ENCODE measurements at regions not wholly inside any gene's neighbourhood (a gene's known extent, or its start where the extent isn't known, plus 50 kb on each side); places are given as distances from the start of the nearest gene placed in this dataset.

DNA sequence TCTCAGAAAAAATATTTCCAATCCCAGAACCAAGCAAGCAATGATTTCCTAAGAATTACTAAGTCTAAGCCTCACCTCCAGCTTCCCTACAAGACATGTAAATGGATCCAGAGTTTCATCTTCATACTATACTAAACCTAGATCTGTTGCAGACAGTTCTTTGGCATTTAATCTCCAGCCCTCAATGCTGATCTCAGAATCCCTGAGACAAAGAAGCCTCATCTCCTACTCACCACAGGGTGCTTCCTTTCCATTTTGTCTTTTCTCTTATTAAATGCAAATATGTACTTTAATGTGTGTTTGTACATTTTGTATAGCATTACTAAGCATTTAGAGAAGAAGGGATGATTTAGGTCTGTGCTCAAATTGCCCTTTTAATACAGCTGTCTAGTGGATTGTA is 954.9 kb downstream of the TDRD15 start:
- TF ChIP-seq, protein P1, sequence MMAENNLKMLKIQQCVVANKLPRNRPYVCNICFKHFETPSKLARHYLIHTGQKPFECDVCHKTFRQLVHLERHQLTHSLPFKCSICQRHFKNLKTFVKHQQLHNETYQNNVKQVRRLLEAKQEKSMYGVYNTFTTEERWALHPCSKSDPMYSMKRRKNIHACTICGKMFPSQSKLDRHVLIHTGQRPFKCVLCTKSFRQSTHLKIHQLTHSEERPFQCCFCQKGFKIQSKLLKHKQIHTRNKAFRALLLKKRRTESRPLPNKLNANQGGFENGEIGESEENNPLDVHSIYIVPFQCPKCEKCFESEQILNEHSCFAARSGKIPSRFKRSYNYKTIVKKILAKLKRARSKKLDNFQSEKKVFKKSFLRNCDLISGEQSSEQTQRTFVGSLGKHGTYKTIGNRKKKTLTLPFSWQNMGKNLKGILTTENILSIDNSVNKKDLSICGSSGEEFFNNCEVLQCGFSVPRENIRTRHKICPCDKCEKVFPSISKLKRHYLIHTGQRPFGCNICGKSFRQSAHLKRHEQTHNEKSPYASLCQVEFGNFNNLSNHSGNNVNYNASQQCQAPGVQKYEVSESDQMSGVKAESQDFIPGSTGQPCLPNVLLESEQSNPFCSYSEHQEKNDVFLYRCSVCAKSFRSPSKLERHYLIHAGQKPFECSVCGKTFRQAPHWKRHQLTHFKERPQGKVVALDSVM (CRISPR knock-in tag; IDR thresholded peaks at IDR 0.05): no peak
- no peak for TF ChIP-seq RXRA (CRISPR knock-in tag; IDR thresholded peaks at IDR 0.05)
- TF ChIP-seq CTCF (CRISPR knock-in tag; IDR thresholded peaks at IDR 0.05): no peak
- TF ChIP-seq PRPF4 (IDR thresholded peaks at IDR 0.05; ENCODE audit: low read depth, low read length, poor library complexity, severe bottlenecking): no peak
- TF ChIP-seq TOE1 (CRISPR knock-in tag; IDR thresholded peaks at IDR 0.05): no peak
- TF ChIP-seq, protein P2, sequence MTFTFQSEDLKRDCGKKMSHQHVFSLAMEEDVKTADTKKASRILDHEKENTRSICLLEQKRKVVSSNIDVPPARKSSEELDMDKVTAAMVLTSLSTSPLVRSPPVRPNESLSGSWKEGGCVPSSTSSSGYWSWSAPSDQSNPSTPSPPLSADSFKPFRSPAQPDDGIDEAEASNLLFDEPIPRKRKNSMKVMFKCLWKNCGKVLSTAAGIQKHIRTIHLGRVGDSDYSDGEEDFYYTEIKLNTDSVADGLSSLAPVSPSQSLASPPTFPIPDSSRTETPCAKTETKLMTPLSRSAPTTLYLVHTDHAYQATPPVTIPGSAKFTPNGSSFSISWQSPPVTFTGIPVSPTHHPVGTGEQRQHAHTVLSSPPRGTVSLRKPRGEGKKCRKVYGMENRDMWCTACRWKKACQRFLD (CRISPR knock-in tag; IDR thresholded peaks at IDR 0.05; ENCODE audit: borderline replicate concordance): no peak
- TF ChIP-seq EHMT2 (IDR thresholded peaks at IDR 0.05; ENCODE audit: borderline replicate concordance, low read depth, low read length): no peak
- TF ChIP-seq RFX1 (IDR thresholded peaks at IDR 0.05): no peak
- no peak for TF ChIP-seq NFATC3 (CRISPR knock-in tag; IDR thresholded peaks at IDR 0.05)
- TF ChIP-seq ZNF781 (CRISPR knock-in tag; IDR thresholded peaks at IDR 0.05; ENCODE audit: borderline replicate concordance, not compliant biosample characterization): no peak
- no peak for TF ChIP-seq RBM22 (optimal IDR thresholded peaks at IDR 0.05; ENCODE audit: low read length)

All from HepG2 (cell line).